H1 (cell line): ENCODE measurements at regions not wholly inside any gene's neighbourhood (a gene's known extent, or its start where the extent isn't known, plus 50 kb on each side); places are given as distances from the start of the nearest gene placed in this dataset.

ENCODE experiments used
- CTBP2 ChIP-seq: IDR thresholded peaks from 2 replicates; pipeline ENCODE4 v1.7.0; 2011; ENCODE audit warnings: borderline replicate concordance, mild to moderate bottlenecking, moderate library complexity, mixed read lengths, low read length; ENCODE audit not compliant: insufficient read depth, insufficient read length
- KDM4A ChIP-seq: IDR thresholded peaks from one replicate; pipeline ENCODE4 v1.7.1; 2012; ENCODE audit warnings: low read depth, mild to moderate bottlenecking, moderate library complexity, low read length, inconsistent platforms; ENCODE audit not compliant: severe bottlenecking
- RAD21 ChIP-seq, 2 experiments: IDR thresholded peaks in 1 of 2; conservative IDR thresholded peaks in 1 of 2; 2 replicates each; pipeline ENCODE4 v1.6.1; 2011; ENCODE audit warnings: low read depth in 2 of 2, low read length in 2 of 2, improper control_type of control experiment in 1 of 2, inconsistent platforms in 1 of 2, mild to moderate bottlenecking in 1 of 2, moderate library complexity in 1 of 2
- SUZ12 ChIP-seq: fragments of 200-600 bp; sonication (generic); IDR thresholded peaks from 2 replicates; pipeline ENCODE4 v1.6.1; 2012; ENCODE audit warnings: mild to moderate bottlenecking, inconsistent platforms, low read length, moderate library complexity, mixed read lengths

DNA sequence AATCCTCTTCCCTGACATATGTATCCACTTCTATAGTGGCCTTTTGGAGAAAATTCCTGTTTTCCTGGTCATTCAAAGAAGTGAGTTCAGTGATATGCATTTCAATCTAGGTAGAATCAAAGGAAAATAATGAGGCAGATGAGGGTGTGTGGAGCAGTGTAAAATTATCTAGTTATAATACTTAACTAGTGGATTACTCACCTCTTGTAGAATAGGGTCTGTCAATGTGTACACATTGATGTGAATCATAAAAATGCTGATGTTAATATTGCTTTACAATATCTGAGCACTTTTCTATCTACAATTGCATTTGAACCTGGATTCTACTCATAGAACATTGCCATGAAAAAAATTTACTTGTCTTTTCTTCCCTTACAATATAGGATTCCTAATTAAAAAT is 293.5 kb downstream of the GBA3 start (continued):
- no peak for TF ChIP-seq CTBP2
- TF ChIP-seq SUZ12, result no peak
- no peak for TF ChIP-seq KDM4A
- TF ChIP-seq RAD21 (IDR thresholded peaks at IDR 0.05 in 1 of 2, conservative IDR thresholded peaks at IDR 0.05 in 1 of 2; ENCODE audit: low read depth in 2 of 2, low read length in 2 of 2), result no peak
